ENCODE measurements at regions not wholly inside any gene's neighbourhood (a gene's known extent, or its start where the extent isn't known, plus 50 kb on each side); places are given as distances from the start of the nearest gene placed in this dataset.

GRCh38 chr14:81889529-81889928, 355.9 kb upstream of the SEL1L start:
- TF ChIP-seq, protein P1, sequence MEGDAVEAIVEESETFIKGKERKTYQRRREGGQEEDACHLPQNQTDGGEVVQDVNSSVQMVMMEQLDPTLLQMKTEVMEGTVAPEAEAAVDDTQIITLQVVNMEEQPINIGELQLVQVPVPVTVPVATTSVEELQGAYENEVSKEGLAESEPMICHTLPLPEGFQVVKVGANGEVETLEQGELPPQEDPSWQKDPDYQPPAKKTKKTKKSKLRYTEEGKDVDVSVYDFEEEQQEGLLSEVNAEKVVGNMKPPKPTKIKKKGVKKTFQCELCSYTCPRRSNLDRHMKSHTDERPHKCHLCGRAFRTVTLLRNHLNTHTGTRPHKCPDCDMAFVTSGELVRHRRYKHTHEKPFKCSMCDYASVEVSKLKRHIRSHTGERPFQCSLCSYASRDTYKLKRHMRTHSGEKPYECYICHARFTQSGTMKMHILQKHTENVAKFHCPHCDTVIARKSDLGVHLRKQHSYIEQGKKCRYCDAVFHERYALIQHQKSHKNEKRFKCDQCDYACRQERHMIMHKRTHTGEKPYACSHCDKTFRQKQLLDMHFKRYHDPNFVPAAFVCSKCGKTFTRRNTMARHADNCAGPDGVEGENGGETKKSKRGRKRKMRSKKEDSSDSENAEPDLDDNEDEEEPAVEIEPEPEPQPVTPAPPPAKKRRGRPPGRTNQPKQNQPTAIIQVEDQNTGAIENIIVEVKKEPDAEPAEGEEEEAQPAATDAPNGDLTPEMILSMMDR (IDR thresholded peaks at IDR 0.05): no peak
- TF ChIP-seq POLR2AphosphoS5 (IDR thresholded peaks at IDR 0.05; ENCODE audit: low read depth, low read length) (no peak), SIN3A (IDR thresholded peaks at IDR 0.05; ENCODE audit: borderline replicate concordance, insufficient read depth, low read depth, low read length) (no peak)
